GM23338 (cell line): ENCODE measurements at regions not wholly inside any gene's neighbourhood (a gene's known extent, or its start where the extent isn't known, plus 50 kb on each side); places are given as distances from the start of the nearest gene placed in this dataset.

Experiments used
- CREB1 ChIP-seq: fragments of 250-450 bp; sonication (Bioruptor Pico); IDR thresholded peaks from 2 replicates; pipeline ENCODE4 v1.5.0; 2020; ENCODE audit warnings: low read depth, mild to moderate bottlenecking, moderate library complexity
- CTCF ChIP-seq, 2 experiments: fragments of 200-600 bp in 1 of 2; sonication (generic) in 1 of 2; conservative IDR thresholded peaks; 2 replicates each; pipeline versions ENCODE4 v1.5.1 to v1.6.1; 2016 to 2017; ENCODE audit warnings: antibody characterized with exemption in 2 of 2, low read depth in 2 of 2, mild to moderate bottlenecking in 2 of 2, moderate library complexity in 1 of 2
- ETS1 ChIP-seq: IDR thresholded peaks from 2 replicates; pipeline ENCODE4 v1.6.1; 2016; ENCODE audit warnings: antibody characterized with exemption
- EZH2 ChIP-seq: fragments of 200-600 bp; sonication (generic); IDR thresholded peaks from one replicate; pipeline ENCODE4 v1.8.0; 2017; ENCODE audit warnings: antibody characterized with exemption, mild to moderate bottlenecking, low read depth; ENCODE audit not compliant: unreplicated experiment
- JUNB ChIP-seq: IDR thresholded peaks from one replicate; pipeline ENCODE4 v1.6.1; 2016; ENCODE audit warnings: antibody characterized with exemption; ENCODE audit not compliant: unreplicated experiment
- POLR2AphosphoS5 ChIP-seq: IDR thresholded peaks from 2 replicates; pipeline ENCODE4 v1.6.1; 2016; ENCODE audit warnings: antibody characterized with exemption, low read depth
- REST ChIP-seq: IDR thresholded peaks from one replicate; pipeline ENCODE4 v1.6.1; 2018; ENCODE audit warnings: antibody characterized with exemption; ENCODE audit not compliant: unreplicated experiment

GRCh38 chr5:152004095-152004494, 79.4 kb upstream of the GLRA1 start:
- TF ChIP-seq CTCF (conservative IDR thresholded peaks at IDR 0.05; ENCODE audit: low read depth in 2 of 2) (no peak), POLR2AphosphoS5 (no peak), ETS1 (no peak), EZH2 (no peak), CREB1 (no peak), REST (no peak), JUNB (no peak)
